ENCODE measurements at regions not wholly inside any gene's neighbourhood (a gene's known extent, or its start where the extent isn't known, plus 50 kb on each side); places are given as distances from the start of the nearest gene placed in this dataset.
"Not testable (repeated sequence)": the region's sequence is repeated elsewhere in the genome, so short reads cannot be mapped to it uniquely, and the experiment has no call there.

DNA sequence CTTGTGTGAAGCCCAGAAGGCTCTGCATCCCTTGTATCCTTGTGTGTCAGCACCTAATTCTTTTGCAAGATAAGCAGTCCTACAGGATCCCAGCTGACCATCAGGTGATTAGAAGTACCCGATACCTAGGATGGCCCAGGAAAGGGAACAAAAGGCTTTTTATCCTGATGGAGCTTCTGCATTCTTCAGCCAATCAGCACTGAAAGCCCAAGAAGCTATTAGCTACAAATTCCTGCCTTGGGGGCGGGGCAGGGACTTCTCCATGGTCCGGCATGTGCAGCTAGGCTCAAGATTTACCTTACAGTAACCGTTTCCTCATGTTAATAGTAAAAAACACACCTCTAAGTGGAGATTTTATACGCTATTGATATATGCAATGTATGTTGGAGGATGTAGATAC is 264.6 kb upstream of the THUMPD2 start:
- DNase-seq (ENCODE audit: low spot score): no peak

GRCh38 chr2:40043191-40043590 is 264.1 kb upstream of the THUMPD2 start:
- DNase-seq (ENCODE audit: low spot score): no peak

DNA sequence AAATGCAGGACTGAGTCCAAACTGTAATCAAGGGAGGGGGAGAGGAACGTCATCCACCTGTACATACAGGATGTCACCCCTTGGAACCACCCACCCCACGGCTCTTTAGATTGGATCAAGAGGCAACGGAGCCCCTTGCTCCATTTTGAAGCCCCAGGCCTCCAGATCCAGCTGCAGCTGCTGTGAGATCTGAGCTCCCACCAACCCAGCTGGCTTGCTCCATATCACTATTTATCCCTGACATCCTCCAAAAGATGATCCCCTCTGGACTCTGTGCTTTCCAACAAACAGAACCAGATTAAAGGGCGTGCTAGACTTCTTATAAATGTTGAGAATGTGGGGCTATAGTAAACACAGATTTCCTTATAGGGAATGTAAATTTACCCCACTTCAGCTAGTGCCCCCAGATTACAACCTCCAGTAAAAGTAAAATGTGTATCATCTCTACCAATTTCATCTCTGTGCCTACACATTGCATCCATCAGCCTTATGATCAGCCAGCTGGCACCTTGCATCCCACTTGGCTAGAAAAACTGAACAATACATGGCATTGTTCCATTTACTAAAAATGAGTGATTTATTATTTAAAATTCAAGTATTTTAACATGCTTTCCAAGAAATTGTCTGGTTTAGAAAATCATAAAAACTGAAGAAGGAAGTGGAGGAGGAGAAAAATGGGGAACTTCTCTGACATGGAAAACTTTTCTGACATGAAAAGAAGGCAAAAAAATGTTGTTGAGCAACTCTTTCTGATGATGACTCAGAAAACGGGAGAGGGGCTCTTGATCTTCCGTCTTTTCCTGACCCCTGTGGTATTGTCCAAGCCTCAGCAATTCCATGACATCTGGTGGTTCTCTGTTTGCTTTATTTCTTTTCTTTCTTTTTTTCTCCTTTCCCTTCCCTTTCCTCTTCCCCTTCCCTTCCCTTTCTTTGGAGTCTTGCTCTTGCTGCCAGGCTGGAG is 262.6 kb upstream of the THUMPD2 start:
- DNase-seq (ENCODE audit: low spot score): no peak

GRCh38 chr2:40039549-40039948 is 260.5 kb upstream of the THUMPD2 start:
- no peak for DNase-seq (ENCODE audit: low spot score)

DNA sequence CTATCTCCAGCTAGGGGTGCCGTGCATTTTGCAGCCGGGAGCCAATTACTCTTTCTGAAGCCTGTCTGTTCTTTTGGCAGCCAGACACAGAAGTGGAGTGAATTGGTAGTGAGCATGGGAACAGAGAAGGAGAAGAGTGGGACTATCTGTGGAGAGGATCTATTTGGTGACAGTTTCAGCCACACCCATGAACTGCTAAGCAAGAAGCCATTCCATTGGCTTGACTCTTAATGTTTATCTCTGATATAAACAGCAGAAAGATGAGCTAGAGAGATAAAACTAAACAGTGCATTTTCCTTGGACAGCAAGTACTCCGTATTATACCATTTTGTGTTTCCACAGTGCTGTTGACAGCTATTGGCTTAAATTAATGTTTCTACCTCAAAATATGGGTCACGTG is 259.6 kb upstream of the THUMPD2 start:
- no peak for DNase-seq (ENCODE audit: low spot score)

DNA sequence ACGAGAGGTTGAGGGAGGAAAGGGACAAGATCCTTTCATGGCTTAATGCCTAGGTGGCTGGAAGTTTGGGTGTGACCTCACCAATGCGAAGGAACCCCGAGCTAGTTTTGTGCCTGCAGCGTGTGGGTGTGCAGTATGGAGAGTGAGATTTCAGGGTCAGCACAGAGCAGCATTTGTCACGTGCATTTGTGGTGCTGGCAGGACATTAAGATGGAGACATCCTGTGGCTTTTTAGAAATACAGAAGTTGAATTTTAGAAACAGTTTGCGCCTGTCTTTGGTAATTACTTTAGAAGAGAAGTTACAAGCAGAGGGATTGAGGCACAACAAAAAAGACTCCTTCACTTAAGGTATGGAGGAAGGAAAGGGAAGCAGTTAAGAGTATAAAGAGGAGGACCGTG is 258.2 kb upstream of the THUMPD2 start:
- DNase-seq (ENCODE audit: low spot score): no peak

- DNase-seq (ENCODE audit: low spot score): no peak
Observed at GRCh38 chr2:40036241-40036640, 257.2 kb upstream of the THUMPD2 start.

GRCh38 chr2:40034801-40035200 is 255.7 kb upstream of the THUMPD2 start:
- DNase-seq (ENCODE audit: low spot score): no peak

- DNase-seq (ENCODE audit: low spot score): no peak
Observed at GRCh38 chr2:40034198-40034597, 255.1 kb upstream of the THUMPD2 start.

DNA sequence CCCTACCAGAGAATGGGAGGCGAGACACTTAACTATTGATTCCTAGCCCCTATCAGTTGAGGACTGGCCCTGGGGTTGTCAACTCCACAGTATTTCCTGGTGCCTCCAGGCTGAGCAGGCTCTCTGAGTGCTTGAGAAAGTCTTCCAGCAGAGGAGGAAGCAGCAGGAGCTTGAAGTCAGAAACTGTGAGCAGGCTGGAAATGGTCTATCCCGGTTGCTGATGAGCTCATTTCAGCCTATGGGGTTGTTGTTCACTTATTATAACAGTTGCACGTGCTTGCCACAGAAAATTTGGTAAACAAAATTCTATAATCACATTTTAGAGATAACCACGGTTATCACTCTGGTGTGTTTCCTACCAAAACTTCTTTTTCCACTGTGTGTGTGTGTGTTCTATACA is 254.7 kb upstream of the THUMPD2 start:
- no peak for DNase-seq (ENCODE audit: low spot score)

DNA sequence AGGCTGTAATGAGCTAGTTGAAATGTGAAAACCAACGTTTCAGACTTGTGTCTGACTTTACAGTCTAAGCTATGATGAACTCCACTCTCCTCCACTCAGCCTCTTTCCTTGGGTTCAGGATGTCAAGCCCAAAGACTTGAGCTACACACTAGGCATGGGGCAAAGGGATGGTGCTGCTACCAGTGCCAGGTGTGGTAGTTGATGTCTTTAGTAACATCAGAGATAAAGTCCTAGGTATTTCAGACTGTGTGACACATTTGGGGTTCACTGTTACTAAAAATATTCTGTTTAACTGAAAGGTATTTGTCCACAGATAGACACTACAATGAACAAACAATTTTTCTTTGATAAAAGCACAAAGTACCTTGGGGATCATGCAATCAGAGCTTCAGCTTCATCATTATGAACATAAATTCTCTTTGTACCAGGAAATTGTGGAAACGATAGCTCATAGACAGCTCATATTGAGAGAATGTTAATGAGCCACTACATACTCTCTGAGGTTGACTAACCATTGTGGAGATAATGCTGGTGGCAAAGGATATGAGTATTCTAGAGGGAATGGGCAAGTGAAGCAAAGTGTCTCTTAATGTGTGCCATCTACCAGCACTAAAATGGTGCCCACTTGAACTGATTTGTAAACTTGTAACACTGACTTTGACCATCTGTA is 253.7 kb upstream of the THUMPD2 start:
- DNase-seq (ENCODE audit: low spot score): no peak

- no peak for DNase-seq (ENCODE audit: low spot score)
Observed at GRCh38 chr2:40030456-40030975, 251.5 kb upstream of the THUMPD2 start.

DNA sequence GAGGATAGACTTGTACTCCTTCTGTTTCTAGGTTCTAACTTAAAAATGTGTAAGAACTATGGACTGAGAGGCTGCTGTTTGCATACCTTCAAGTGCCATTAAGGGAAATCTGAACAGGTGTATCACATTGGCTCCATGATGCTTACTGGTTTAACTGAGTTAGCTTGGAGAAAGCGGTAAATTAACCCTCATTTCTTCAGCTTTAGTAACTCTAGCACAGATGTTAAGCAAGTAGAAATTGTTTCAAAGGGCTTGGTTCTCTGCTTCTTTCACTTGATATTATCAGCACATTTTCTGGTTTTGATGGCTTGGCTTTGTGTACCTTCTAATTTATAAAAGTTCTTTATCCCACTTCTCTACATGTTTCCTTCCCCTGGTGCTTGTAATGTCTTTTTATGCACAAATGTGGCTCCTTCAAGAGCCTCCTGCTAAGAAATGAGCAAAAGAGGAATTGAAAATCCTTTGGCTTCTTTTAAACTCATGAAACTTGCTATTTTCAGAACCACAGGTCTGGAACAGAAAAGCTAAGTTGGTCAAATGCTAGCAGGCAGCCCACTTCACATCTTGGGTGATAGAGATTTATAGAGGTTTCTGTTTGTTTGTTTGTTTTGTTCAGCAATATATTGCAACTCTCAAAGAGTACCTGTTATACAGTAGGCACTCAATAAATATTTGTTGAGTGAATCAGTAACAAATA is 249.9 kb upstream of the THUMPD2 start:
- no peak for DNase-seq (ENCODE audit: low spot score)

DNA sequence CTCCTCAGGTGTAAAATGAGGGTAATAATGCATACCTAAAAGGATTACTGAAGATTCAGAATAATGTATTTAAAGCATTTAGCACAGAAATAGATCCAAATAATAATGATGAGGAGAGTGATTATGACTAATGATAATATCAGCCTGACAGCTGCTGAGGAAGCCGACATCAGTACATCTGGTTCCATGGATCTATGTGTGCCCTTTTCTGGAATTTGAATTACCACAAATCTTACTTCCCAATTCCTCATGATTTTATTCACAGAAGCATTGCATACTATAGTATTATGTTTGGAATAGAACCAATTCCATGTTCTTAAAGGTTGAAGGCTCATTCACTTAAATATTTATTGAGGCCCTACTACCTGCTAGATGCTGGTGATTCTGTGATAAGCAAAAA is 248.9 kb upstream of the THUMPD2 start:
- no peak for DNase-seq (ENCODE audit: low spot score)

- not testable (repeated sequence) for DNase-seq (ENCODE audit: low spot score)
Observed at GRCh38 chr2:40025276-40025675, 246.2 kb upstream of the THUMPD2 start.

DNA sequence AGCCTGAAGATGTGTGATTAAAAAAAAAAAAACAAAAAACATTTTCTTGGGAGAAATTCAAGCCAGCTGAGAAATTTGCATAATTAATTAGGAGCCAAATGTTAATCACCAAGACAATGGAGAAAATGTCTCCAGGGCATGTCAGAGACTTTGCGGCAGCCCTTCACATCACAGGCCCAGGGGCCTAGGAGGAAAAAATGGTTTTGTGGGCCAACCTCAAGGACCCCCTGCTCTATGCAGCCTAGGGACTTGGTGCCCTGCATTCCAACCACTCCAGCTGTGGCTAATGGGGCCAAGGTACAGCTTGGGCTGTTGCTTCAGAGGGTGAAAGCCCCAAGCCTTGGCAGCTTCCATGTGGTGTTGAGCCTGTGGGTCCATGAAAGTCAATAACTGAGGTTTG is 241.9 kb upstream of the THUMPD2 start:
- DNase-seq (ENCODE audit: low spot score): no peak

- DNase-seq (ENCODE audit: low spot score): no peak
Observed at GRCh38 chr2:40016151-40016885, 237.3 kb upstream of the THUMPD2 start.

DNA sequence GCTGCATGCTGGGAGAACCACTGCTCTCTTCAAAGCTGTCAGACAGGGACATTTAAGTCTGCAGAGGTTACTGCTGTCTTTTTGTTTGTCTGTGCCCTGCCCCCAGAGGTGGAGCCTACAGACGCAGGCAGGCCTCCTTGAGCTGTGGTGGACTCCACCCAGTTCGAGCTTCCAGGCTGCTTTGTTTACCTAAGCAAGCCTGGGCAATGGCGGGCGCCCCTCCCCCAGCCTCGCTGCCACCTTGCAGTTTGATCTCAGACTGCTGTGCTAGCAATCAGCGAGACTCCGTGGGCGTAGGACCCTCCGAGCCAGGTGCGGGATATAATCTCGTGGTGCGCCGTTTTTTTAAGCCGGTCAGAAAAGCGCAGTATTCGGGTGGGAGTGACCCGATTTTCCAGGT is 234.9 kb upstream of the THUMPD2 start:
- DNase-seq (ENCODE audit: low spot score): not testable (repeated sequence)

GRCh38 chr2:40004336-40004735 is 225.3 kb upstream of the THUMPD2 start:
- no peak for DNase-seq (ENCODE audit: low spot score)

GRCh38 chr2:40002339-40002738 is 223.3 kb upstream of the THUMPD2 start:
- no peak for DNase-seq (ENCODE audit: low spot score)

- DNase-seq (ENCODE audit: low spot score): no peak
Observed at GRCh38 chr2:39999864-40000263, 220.8 kb upstream of the THUMPD2 start.

GRCh38 chr2:39998617-39999016 is 219.6 kb upstream of the THUMPD2 start:
- no peak for DNase-seq (ENCODE audit: low spot score)

Measured in LoVo (cell line).